Memory B cell (primary cell): ENCODE measurements at regions not wholly inside any gene's neighbourhood (a gene's known extent, or its start where the extent isn't known, plus 50 kb on each side); places are given as distances from the start of the nearest gene placed in this dataset.

ENCODE experiments used
- ATAC-seq: fragments of 150-1000 bp; cut with Tn5 transposase; 2 replicates; pipeline ENCODE4 v1.10.0; 2021; ENCODE audit warnings: low read depth, mild to moderate bottlenecking, moderate library complexity
- DNase-seq, 2 donors: peaks; one replicate each; pipeline ENCODE4 v3.0.0; 2022; ENCODE audit warnings: low spot score in 2 of 2
- H3K27ac Mint-ChIP-seq: one replicate; pipeline ENCODE4 v1.8.0; 2022; ENCODE audit warnings: mild to moderate bottlenecking, moderate library complexity, mixed read lengths
- H3K27me3 Mint-ChIP-seq: one replicate; pipeline ENCODE4 v1.8.0; 2022; ENCODE audit warnings: mixed read lengths
- H3K36me3 Mint-ChIP-seq: one replicate; pipeline ENCODE4 v1.8.0; 2022; ENCODE audit warnings: mild to moderate bottlenecking, mixed read lengths
- H3K4me1 Mint-ChIP-seq: one replicate; pipeline ENCODE4 v1.8.0; 2022; ENCODE audit warnings: mixed read lengths
- H3K4me3 Mint-ChIP-seq: one replicate; pipeline ENCODE4 v1.8.0; 2022; ENCODE audit warnings: mild to moderate bottlenecking, moderate library complexity, mixed read lengths
- H3K9me3 Mint-ChIP-seq: one replicate; pipeline ENCODE4 v1.8.0; 2022; ENCODE audit warnings: mixed read lengths

- no peaks in the 10 kb centered on the region for H3K9me3 Mint-ChIP-seq
- H3K36me3 Mint-ChIP-seq = no peaks in the 10 kb centered on the region
- ATAC-seq (no peak), DNase-seq (no peak)
- H3K4me3 Mint-ChIP-seq = no peak overlapping the region
- peaks cover 3% of the 10 kb centered on the region for H3K4me1 Mint-ChIP-seq
- no peaks in the 10 kb centered on the region for H3K27me3 Mint-ChIP-seq
- H3K27ac Mint-ChIP-seq = no peak overlapping the region
Observed at GRCh38 chr5:153896117-153896516, 142.6 kb downstream of the FAM114A2 start.

GRCh38 chr5:153895266-153895665 is 143.4 kb downstream of the FAM114A2 start:
- H3K27me3 Mint-ChIP-seq = no peaks in the 10 kb centered on the region
- H3K4me1 Mint-ChIP-seq = peaks cover 3% of the 10 kb centered on the region
- no peaks in the 10 kb centered on the region for H3K9me3 Mint-ChIP-seq
- no peaks in the 10 kb centered on the region for H3K36me3 Mint-ChIP-seq
- no peak overlapping the region for H3K4me3 Mint-ChIP-seq
- H3K27ac Mint-ChIP-seq = no peak overlapping the region
- DNase-seq (no peak), ATAC-seq (no peak)

- H3K27me3 Mint-ChIP-seq = no peaks in the 10 kb centered on the region
- no peak for DNase-seq
- H3K27ac Mint-ChIP-seq = no peak overlapping the region
- peaks cover 3% of the 10 kb centered on the region for H3K4me1 Mint-ChIP-seq
- ATAC-seq = no peak
- H3K9me3 Mint-ChIP-seq = no peaks in the 10 kb centered on the region
- no peaks in the 10 kb centered on the region for H3K36me3 Mint-ChIP-seq
- no peak overlapping the region for H3K4me3 Mint-ChIP-seq
Observed at GRCh38 chr5:153893817-153894216, 144.9 kb downstream of the FAM114A2 start.

GRCh38 chr5:153891394-153891793 is 147.3 kb downstream of the FAM114A2 start:
- Mint-ChIP-seq H3K27ac (no peak overlapping the region), H3K27me3 (no peaks in the 10 kb centered on the region), H3K9me3 (no peaks in the 10 kb centered on the region), H3K4me1 (no peaks in the 10 kb centered on the region), H3K36me3 (no peaks in the 10 kb centered on the region), H3K4me3 (no peak overlapping the region)
- DNase-seq (no peak), ATAC-seq (no peak)

- Mint-ChIP-seq H3K4me3 (no peak overlapping the region), H3K36me3 (no peaks in the 10 kb centered on the region), H3K27ac (no peak overlapping the region), H3K9me3 (no peaks in the 10 kb centered on the region), H3K4me1 (no peaks in the 10 kb centered on the region), H3K27me3 (peaks cover 2% of the 10 kb centered on the region)
- no peak for DNase-seq
- no peak for ATAC-seq
Observed at GRCh38 chr5:153888781-153889180, 149.9 kb downstream of the FAM114A2 start.

DNA sequence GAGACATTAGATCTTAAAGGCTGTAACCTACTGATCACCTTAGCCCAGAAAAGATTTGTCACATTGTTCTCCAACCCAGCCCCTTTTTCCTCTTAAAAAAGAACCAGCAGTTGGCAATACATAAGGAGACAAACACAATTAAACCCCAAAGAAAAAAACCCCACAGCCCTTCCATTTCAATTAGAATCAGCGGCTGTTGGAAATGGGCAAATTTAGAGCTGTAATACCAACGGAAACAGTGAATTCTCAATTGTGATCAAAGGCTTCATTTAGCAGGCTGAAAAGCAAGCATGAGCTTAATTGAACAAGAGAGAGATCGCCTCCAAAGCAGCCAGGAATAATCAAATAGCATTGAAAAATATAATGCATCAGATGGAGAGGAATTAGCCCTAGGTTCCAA is 153.6 kb downstream of the FAM114A2 start:
- no peaks in the 10 kb centered on the region for H3K9me3 Mint-ChIP-seq
- H3K36me3 Mint-ChIP-seq = no peaks in the 10 kb centered on the region
- ATAC-seq = no peak
- DNase-seq = no peak
- no peak overlapping the region for H3K27ac Mint-ChIP-seq
- H3K27me3 Mint-ChIP-seq = peaks cover 8% of the 10 kb centered on the region
- H3K4me1 Mint-ChIP-seq = no peaks in the 10 kb centered on the region
- H3K4me3 Mint-ChIP-seq = no peak overlapping the region

GRCh38 chr5:153884612-153884957 is 154.1 kb downstream of the FAM114A2 start:
- Mint-ChIP-seq H3K27me3 (peaks cover 8% of the 10 kb centered on the region), H3K36me3 (no peaks in the 10 kb centered on the region), H3K4me3 (no peak overlapping the region), H3K27ac (no peak overlapping the region), H3K4me1 (no peaks in the 10 kb centered on the region), H3K9me3 (no peaks in the 10 kb centered on the region)
- DNase-seq = no peak
- no peak for ATAC-seq

GRCh38 chr5:153883854-153884611 is 154.7 kb downstream of the FAM114A2 start:
- H3K4me3 Mint-ChIP-seq = no peak overlapping the region
- H3K9me3 Mint-ChIP-seq = no peaks in the 10 kb centered on the region
- ATAC-seq (no peak), DNase-seq (no peak)
- H3K4me1 Mint-ChIP-seq = no peaks in the 10 kb centered on the region
- no peaks in the 10 kb centered on the region for H3K36me3 Mint-ChIP-seq
- H3K27ac Mint-ChIP-seq = no peak overlapping the region
- H3K27me3 Mint-ChIP-seq = peaks cover 8% of the 10 kb centered on the region

GRCh38 chr5:153881687-153882086 is 157.0 kb downstream of the FAM114A2 start:
- H3K36me3 Mint-ChIP-seq = no peaks in the 10 kb centered on the region
- H3K27ac Mint-ChIP-seq = no peak overlapping the region
- H3K4me3 Mint-ChIP-seq = no peak overlapping the region
- H3K9me3 Mint-ChIP-seq = no peaks in the 10 kb centered on the region
- ATAC-seq (no peak), DNase-seq (no peak)
- peaks cover 8% of the 10 kb centered on the region for H3K27me3 Mint-ChIP-seq
- H3K4me1 Mint-ChIP-seq = no peaks in the 10 kb centered on the region

DNA sequence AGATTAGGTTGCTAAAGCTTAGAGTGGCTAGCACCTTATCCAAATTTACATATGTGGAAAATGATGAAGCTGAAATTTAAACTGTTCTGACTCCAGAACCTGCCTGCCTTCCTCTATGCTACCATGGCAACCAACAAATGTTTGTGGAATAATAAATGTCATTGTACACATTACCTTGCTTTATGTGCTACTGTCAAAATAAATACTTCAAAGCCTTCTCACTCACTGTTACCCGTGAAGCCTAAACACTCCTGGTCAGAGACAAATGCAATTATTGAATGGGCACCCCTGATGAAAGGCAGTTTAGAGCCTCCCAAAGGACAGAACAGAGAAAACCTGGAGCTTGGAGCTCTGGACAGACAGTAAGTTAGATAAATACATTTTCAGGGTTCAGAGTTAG is 158.6 kb downstream of the FAM114A2 start:
- no peak for DNase-seq
- no peak for ATAC-seq
- Mint-ChIP-seq H3K27ac (no peak overlapping the region), H3K36me3 (no peaks in the 10 kb centered on the region), H3K4me3 (no peak overlapping the region), H3K9me3 (no peaks in the 10 kb centered on the region), H3K4me1 (no peaks in the 10 kb centered on the region), H3K27me3 (peaks cover 8% of the 10 kb centered on the region)

DNA sequence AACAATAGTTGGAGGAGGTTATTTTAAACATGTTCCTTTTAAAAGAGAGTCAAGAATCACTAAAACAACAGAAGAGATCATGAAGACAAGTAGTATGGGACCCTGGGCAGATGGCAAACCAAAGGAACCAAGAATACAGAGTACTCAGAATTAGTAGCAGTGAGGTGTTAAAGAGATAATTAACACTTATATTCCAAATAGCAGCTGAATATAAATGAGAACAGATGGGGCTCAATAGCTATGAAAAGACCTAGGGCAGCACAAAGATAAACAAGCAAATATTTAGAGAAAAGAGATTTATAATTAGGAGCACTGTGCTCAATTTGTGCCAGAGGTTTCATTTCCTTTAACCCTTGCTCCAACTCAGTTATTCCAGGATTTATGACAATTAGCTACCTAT is 159.1 kb downstream of the FAM114A2 start:
- no peaks in the 10 kb centered on the region for H3K4me1 Mint-ChIP-seq
- DNase-seq = no peak
- H3K27me3 Mint-ChIP-seq = peaks cover 8% of the 10 kb centered on the region
- no peak overlapping the region for H3K4me3 Mint-ChIP-seq
- H3K27ac Mint-ChIP-seq = no peak overlapping the region
- no peaks in the 10 kb centered on the region for H3K9me3 Mint-ChIP-seq
- no peak for ATAC-seq
- H3K36me3 Mint-ChIP-seq = no peaks in the 10 kb centered on the region

DNA sequence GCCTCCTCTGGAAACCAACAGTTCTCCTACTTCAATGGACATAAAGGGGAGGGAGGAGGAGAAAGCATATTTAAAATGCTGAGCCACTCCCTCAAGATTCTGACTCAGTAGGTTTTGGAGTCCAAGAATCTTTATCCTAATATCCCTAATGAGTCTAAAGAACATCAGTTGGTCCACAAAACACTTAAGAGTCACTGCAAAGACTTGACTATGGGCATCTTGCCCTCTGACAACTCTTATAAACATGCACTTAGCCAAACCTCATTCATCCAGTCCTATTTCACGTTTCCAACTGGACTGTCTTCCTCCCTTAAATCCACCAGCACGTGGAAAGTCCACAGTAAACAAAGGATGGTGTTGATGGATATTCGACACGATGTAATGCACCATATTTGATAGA is 172.5 kb downstream of the FAM114A2 start:
- DNase-seq = no peak
- H3K27me3 Mint-ChIP-seq = peaks cover 6% of the 10 kb centered on the region
- H3K4me3 Mint-ChIP-seq = no peak overlapping the region
- no peaks in the 10 kb centered on the region for H3K36me3 Mint-ChIP-seq
- H3K4me1 Mint-ChIP-seq = no peaks in the 10 kb centered on the region
- no peak overlapping the region for H3K27ac Mint-ChIP-seq
- ATAC-seq = no peak
- H3K9me3 Mint-ChIP-seq = peaks cover 2% of the 10 kb centered on the region

DNA sequence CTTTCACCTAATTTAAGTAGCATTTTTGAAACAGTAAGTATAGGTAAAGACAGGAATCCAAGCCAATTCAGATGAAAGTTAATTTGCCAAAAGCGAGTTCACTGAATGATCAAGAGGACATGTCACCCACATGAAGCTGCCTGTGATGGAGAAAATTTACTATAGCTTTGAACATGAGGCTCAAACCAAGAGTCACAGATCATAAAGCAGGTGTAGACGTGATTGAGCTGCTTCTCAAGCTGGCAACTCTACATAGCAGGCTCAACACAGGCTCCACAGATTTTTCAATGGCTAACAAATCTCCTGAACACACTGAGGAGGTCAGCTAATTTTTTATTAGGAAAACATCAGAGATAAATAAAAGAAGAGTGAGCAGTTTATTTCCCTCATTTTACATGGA is 173.7 kb downstream of the FAM114A2 start:
- ATAC-seq = no peak
- Mint-ChIP-seq H3K4me1 (no peaks in the 10 kb centered on the region), H3K36me3 (no peaks in the 10 kb centered on the region), H3K27me3 (peaks cover 10% of the 10 kb centered on the region), H3K27ac (no peak overlapping the region), H3K4me3 (no peak overlapping the region), H3K9me3 (peaks cover 2% of the 10 kb centered on the region)
- DNase-seq = no peak

- no peak for ATAC-seq
Observed at GRCh38 chr5:153863951-153864350, 174.8 kb downstream of the FAM114A2 start.

More at GRCh38 chr5:153863951-153864350, 174.8 kb downstream of the FAM114A2 start:
- Mint-ChIP-seq H3K27ac (no peak overlapping the region), H3K9me3 (peaks cover 2% of the 10 kb centered on the region), H3K27me3 (peaks cover 11% of the 10 kb centered on the region), H3K4me1 (no peaks in the 10 kb centered on the region), H3K4me3 (no peak overlapping the region), H3K36me3 (no peaks in the 10 kb centered on the region)
- DNase-seq = no peak
